GM12891 (cell line): ENCODE measurements at regions not wholly inside any gene's neighbourhood (a gene's known extent, or its start where the extent isn't known, plus 50 kb on each side); places are given as distances from the start of the nearest gene placed in this dataset.

Source experiments
- PAX5 ChIP-seq: IDR thresholded peaks from 2 replicates; pipeline ENCODE4 v1.6.1; 2011; ENCODE audit warnings: low read length, moderate library complexity, mild to moderate bottlenecking; ENCODE audit not compliant: insufficient read depth, severe bottlenecking
- POLR2A ChIP-seq: IDR thresholded peaks from 2 replicates; pipeline ENCODE4 v1.6.1; 2011; ENCODE audit warnings: low read depth, low read length, control low read depth
- POLR2AphosphoS5 ChIP-seq: IDR thresholded peaks from 2 replicates; pipeline ENCODE4 v1.6.1; 2011; ENCODE audit warnings: low read depth, low read length, control low read depth
- POU2F2 ChIP-seq: IDR thresholded peaks from 2 replicates; pipeline ENCODE4 v1.6.1; 2011; ENCODE audit warnings: low read depth, mild to moderate bottlenecking, control low read depth, low read length, moderate library complexity
- SPI1 ChIP-seq: IDR thresholded peaks from 2 replicates; pipeline ENCODE4 v1.6.1; 2011; ENCODE audit warnings: low read depth, low read length, control low read depth
- TAF1 ChIP-seq: IDR thresholded peaks from 2 replicates; pipeline ENCODE4 v1.6.1; 2011; ENCODE audit warnings: low read depth, low read length, control low read depth

DNA sequence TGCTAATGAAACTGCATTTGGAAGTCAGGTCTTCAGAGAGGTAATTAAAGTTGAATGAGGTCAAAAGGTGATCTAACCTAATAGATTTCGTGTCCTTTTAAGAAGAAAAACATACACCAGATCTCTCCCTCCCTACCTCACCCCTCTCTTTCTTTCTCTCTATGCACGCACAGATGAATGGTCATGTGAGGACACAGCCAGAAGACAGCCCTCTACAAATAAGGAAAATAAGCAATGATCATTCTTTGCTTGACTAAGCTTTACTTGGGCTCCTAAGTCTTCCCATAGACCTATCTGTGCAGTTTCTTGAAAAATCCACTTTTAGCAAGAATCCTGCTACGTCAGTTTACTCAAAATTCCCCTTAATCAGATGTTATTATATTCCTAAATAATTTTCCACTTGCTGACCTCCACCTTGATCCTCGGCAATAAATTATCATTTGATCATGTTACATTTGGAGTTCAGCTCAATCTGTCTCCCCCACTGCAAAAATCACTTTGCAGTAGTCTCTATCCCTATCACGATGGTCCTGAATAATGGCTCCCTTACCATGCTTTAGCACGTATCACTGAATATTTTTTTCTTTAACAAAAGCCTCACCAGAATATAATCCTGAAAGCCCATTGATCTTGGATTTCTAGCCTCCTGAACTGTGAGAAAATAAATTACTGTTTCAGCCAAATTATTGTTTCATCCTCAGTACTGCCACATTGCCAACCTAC, 527.3 kb downstream of the GABRG1 start:
- TF ChIP-seq POLR2AphosphoS5 (no peak), TAF1 (no peak), POLR2A (no peak), SPI1 (no peak), POU2F2 (no peak), PAX5 (no peak)
